ENCODE measurements at regions not wholly inside any gene's neighbourhood (a gene's known extent, or its start where the extent isn't known, plus 50 kb on each side); places are given as distances from the start of the nearest gene placed in this dataset.
"Not testable (repeated sequence)": the region's sequence is repeated elsewhere in the genome, so short reads cannot be mapped to it uniquely, and the experiment has no call there.

GRCh38 chr2:83253848-83254247 is 1205.2 kb downstream of the SUCLG1 start:
- ChIA-PET POLR2A (no interaction called here), CTCF (no interaction called here)
- no TSS peak for BruUV-seq (replicated peaks)
- intact Hi-C loops (cut with micrococcal nuclease; ENCODE audit: unreplicated experiment): no loop called here
- no peak overlapping the region for H3K4me3 ChIP-seq (ENCODE audit: low read depth in 2 of 2, low read length in 2 of 2)
- DNase-seq (ENCODE audit: low read depth, low spot score) (no peak), ATAC-seq (no peak)
- no peaks in the 10 kb centered on the region for H3K36me3 ChIP-seq (ENCODE audit: control insufficient read depth, insufficient read depth, low read length)
- H3K27me3 ChIP-seq (ENCODE audit: control insufficient read depth, insufficient read depth, low read length): no peaks in the 10 kb centered on the region
- H3K4me1 ChIP-seq (ENCODE audit: control insufficient read depth, insufficient read depth, low read length): no peaks in the 10 kb centered on the region
- H3K27ac ChIP-seq (ENCODE audit: low read length): no peak overlapping the region
- H3K9me3 ChIP-seq (ENCODE audit: control insufficient read depth, insufficient read depth, low read depth, low read length): no peaks in the 10 kb centered on the region
- TF ChIP-seq SIN3A (IDR thresholded peaks at IDR 0.05; ENCODE audit: borderline replicate concordance, insufficient read depth, low read depth, low read length): no peak
- TF ChIP-seq REST (IDR thresholded peaks at IDR 0.05; ENCODE audit: insufficient read depth in 1 of 2, low read depth in 2 of 2, low read length in 1 of 2): no peak
- in situ Hi-C loops (cut with HindIII; ENCODE audit: low pct_unique_long_range_greater_than_20kb, low sequenced_read_pairs): no loop called here

GRCh38 chr2:83251321-83251872 is 1207.7 kb downstream of the SUCLG1 start:
- Histone ChIP-seq H3K36me3 (ENCODE audit: control insufficient read depth, insufficient read depth, low read length) (no peaks in the 10 kb centered on the region), H3K4me1 (ENCODE audit: control insufficient read depth, insufficient read depth, low read length) (no peaks in the 10 kb centered on the region), H3K27ac (ENCODE audit: low read length) (no peak overlapping the region), H3K4me3 (ENCODE audit: low read depth in 2 of 2, low read length in 2 of 2) (no peak overlapping the region), H3K27me3 (ENCODE audit: control insufficient read depth, insufficient read depth, low read length) (no peaks in the 10 kb centered on the region), H3K9me3 (ENCODE audit: control insufficient read depth, insufficient read depth, low read depth, low read length) (no peaks in the 10 kb centered on the region)
- intact Hi-C loops (cut with micrococcal nuclease; ENCODE audit: unreplicated experiment) (no loop called here), in situ Hi-C loops (cut with HindIII; ENCODE audit: low pct_unique_long_range_greater_than_20kb, low sequenced_read_pairs) (no loop called here)
- POLR2A ChIA-PET: no interaction called here
- DNase-seq (ENCODE audit: low read depth, low spot score) (no peak), ATAC-seq (no peak)
- TF ChIP-seq REST (IDR thresholded peaks at IDR 0.05; ENCODE audit: insufficient read depth in 1 of 2, low read depth in 2 of 2, low read length in 1 of 2) (no peak), TCF7L2 (IDR thresholded peaks at IDR 0.05; ENCODE audit: low read depth, low read length) (no peak), POLR2AphosphoS5 (IDR thresholded peaks at IDR 0.05; ENCODE audit: low read depth, low read length) (no peak), SIN3A (IDR thresholded peaks at IDR 0.05; ENCODE audit: borderline replicate concordance, insufficient read depth, low read depth, low read length) (no peak), CTCF (IDR thresholded peaks at IDR 0.05) (no peak)
- CTCF ChIA-PET: no interaction called here
- no TSS peak for BruUV-seq (replicated peaks)

- H3K27me3 ChIP-seq (ENCODE audit: control insufficient read depth, insufficient read depth, low read length); H3K36me3 ChIP-seq (ENCODE audit: control insufficient read depth, insufficient read depth, low read length); DNase-seq (ENCODE audit: low read depth, low spot score); BruUV-seq (replicated peaks); H3K4me1 ChIP-seq (ENCODE audit: control insufficient read depth, insufficient read depth, low read length); ATAC-seq; intact Hi-C loops (cut with micrococcal nuclease; ENCODE audit: unreplicated experiment); H3K9me3 ChIP-seq (ENCODE audit: control insufficient read depth, insufficient read depth, low read depth, low read length); POLR2A ChIA-PET; CTCF ChIA-PET; in situ Hi-C loops (cut with HindIII; ENCODE audit: low pct_unique_long_range_greater_than_20kb, low sequenced_read_pairs); H3K27ac ChIP-seq (ENCODE audit: low read length); H3K4me3 ChIP-seq (ENCODE audit: low read depth in 2 of 2, low read length in 2 of 2): not testable (repeated sequence)
Measured at GRCh38 chr2:83245806-83246537, 1213.1 kb downstream of the SUCLG1 start.

Measured in Panc1 (cell line).